GM18499 (cell line): ENCODE measurements at regions not wholly inside any gene's neighbourhood (a gene's known extent, or its start where the extent isn't known, plus 50 kb on each side); places are given as distances from the start of the nearest gene placed in this dataset.

ENCODE experiments used
- ATAC-seq: cut with Tn5 transposase; IDR thresholded peaks from one replicate; pipeline ENCODE4 v1.9.1; 2021; ENCODE audit warnings: moderate number of reproducible peaks; ENCODE audit not compliant: insufficient read depth, unreplicated experiment

- ATAC-seq: no peak
Measured at GRCh38 chr11:127711748-127712147, 711.2 kb upstream of the KIRREL3 start.

DNA sequence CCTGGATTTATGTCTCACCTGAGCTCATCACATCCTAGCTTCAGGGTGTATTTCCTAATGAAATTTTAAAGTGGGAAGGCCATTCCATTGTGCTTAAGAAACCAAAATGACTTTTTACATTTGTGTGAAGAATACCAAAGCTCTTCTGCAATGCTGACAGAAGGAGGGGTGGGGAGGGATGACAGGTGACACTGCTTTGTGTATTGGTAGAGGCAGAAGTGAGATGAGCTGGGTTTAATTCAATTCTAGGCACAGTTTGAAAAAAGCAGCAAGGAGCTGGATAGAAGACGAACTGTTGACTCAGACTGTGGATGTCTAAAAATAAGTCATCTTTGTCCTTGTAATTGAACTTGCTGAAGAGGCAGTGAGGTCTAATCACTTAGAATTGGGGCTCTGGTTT is 710.3 kb upstream of the KIRREL3 start:
- ATAC-seq: no peak

GRCh38 chr11:127709960-127710359 is 709.4 kb upstream of the KIRREL3 start:
- ATAC-seq: no peak

DNA sequence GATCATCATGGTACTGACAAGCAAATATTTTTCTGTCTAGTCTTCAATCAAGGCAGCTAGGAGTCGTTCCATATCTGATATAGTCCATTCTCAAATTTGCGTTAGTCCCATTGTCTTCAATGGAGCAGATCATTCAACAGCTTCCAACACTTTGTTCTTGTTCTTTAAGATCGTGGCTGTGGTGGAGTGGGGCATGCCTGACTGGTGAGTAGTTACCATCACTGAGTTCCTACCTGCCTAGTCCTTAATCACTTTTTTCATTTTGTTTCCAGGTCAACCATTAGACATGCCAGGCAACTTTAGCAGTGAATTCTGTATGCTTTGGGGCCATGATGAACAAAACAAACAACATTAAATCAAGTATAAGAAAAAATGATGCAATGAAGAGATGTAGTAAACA is 693.1 kb upstream of the KIRREL3 start:
- ATAC-seq: no peak

DNA sequence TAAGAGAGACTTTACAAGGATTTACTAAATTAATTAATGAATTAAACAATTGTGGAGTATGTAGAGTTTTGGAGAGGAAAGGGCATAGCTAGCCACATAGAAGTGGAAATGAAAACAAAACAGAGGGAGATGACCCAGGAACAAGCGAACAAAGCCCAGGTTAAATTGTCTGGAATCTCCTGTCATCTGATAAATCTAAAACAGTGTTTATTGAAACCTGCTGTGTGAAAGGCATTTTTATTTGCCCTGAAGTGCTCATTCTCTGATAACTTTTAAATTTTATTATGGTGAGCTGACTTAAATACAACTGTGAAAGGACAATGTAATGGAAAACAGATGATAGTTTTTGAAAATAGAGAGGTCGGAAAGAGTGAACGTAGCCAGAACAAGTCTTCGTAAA is 682.8 kb upstream of the KIRREL3 start:
- ATAC-seq: no peak

GRCh38 chr11:127679816-127680545 is 679.4 kb upstream of the KIRREL3 start:
- no peak for ATAC-seq

GRCh38 chr11:127678631-127679030 is 678.1 kb upstream of the KIRREL3 start:
- no peak for ATAC-seq

- no peak for ATAC-seq
Measured at GRCh38 chr11:127677660-127678425, 677.3 kb upstream of the KIRREL3 start.

DNA sequence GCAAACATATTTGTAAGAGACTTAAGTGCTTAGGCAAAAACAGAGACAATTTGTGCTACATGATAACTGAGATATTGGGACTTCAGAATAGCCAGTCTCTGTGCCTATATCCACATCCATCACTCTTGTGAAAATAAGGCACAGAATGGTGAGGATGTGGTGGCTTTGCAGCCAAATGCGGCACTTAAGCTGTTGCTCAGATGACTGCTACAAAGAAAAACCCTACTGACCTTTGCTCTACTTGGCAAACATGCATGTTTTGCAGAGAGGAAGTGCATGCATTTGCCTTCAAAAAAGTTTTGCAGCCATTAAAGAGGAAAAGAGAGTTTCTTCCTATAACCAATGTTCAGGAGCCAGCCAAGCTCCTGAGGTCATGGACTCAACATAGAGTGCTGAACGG is 675.0 kb upstream of the KIRREL3 start:
- no peak for ATAC-seq

DNA sequence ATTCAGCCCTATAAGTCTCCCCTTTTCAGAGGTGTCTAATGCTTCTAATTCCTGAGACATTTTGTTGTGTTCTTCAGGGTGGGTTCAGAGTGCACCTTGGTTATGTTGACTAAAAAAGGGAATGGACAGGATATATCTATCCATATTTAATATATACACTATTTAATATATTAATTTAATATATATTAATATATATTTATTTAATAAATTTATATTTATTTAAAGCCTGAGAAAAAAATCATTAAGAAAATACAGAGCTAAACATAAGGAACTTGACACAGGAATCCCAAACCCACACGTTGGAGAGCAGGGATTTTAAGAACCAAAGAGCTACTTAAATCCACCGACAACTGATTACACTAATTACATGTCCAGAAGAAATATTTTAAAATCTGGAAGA is 674.2 kb upstream of the KIRREL3 start:
- ATAC-seq: no peak

GRCh38 chr11:127670374-127671119 is 670.0 kb upstream of the KIRREL3 start:
- no peak for ATAC-seq

DNA sequence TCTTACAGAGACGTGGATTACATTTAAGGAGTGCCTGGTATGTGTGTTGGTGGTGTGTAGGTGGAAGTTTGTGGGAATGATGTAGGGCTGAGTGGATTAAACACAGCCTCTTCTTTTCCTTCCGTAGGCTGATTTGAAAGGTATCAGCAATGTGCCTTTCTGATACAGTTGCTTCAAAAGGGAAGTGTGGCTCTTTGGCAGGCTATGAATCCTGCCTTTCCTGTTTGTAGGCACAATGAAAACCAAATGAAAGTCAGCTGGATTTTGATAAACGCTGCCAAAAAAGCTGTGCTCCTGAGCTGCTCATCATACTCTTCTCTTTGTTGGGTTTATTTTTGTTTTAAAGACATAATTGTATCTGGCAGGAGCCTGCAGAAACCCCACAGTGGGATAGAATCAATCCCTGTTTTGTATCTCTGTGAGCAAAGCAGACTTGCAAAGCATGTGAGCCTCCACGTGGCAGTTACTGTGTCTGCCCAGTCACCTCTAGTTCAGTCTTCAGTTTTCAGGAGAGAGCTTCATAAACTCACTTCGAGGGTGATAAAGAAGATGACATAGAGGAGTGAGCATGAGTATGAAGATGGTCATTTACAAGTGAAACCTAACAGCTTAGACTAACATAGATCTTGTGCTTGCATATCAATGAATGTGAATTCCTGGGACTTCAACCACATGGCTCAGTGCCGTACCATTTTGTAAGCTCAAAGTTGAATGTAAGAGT is 655.7 kb upstream of the KIRREL3 start:
- no peak for ATAC-seq

DNA sequence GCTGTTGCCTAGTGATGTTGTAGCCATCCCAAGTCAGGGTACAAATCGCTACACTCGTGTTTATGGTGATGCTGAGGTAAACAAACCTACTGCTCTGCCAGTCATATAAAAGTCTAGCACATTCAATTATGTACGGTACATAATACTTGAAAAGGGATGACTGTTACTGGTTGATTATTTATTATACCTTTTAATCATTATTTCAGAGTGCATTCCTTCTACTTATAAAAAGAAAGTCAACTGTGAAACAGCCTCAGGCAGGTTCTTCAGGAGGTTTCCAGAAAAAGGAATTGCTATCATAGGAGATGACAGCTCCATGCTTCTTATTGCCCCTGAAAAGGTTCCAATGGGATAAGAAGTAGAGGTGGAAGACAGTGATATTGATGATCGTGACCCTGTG is 652.5 kb upstream of the KIRREL3 start:
- no peak for ATAC-seq

- no peak for ATAC-seq
Measured at GRCh38 chr11:127651888-127652221, 651.3 kb upstream of the KIRREL3 start.

GRCh38 chr11:127651175-127651887 is 650.8 kb upstream of the KIRREL3 start:
- ATAC-seq: no peak

DNA sequence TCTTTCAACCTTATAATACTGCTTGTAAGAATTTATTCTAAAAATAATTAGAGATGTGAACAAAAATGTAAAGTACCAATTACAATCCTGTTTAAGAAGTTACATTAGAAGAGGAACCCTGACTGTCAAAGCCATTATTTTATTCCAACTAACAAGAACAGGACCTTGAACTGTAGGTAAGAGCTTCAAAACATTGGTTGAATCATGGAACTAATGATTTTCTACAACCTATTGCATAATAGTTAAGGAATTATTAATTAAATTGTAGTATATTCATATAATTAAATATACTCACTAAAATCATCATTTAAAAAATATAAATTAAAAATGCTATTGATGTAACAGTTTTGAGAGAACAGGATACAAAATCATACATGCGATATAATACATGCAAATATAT is 649.4 kb upstream of the KIRREL3 start:
- ATAC-seq: no peak

- ATAC-seq: no peak
Measured at GRCh38 chr11:127649071-127649470, 648.5 kb upstream of the KIRREL3 start.

DNA sequence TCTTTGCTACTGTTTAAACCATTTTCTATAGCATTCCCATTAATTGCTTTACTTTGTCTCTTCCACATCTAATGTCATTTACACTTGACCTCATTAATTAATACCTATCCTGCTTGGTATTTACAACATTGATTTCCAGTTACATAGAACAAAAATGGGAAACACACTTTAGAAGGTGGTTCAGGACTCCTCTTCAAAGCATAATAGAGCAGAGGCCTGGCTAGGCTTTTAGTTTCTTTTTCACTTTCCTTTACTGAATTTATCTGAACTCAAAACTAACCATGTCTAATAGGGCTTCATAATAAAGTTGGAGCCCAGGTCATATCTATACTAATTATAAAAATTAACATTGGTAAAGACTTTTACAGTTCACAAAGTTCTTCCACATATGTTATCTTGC is 648.0 kb upstream of the KIRREL3 start:
- no peak for ATAC-seq

DNA sequence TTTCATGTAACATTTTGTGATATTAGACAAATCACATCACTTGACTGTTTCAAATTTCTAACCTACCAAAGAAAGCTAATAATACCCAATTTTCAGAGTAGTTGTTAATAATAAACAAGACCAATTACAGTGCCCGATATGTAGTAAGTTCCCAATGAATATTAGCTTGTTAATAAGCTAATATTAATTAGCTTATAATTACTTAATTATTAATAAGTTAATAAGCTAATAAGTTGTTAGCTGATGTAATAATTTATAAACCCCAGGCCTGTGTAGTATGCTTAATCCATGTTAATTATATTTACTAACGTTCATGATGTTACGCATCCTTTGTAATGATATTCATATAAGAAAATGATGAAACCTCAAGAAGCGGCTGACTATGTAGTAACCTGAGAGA is 643.8 kb upstream of the KIRREL3 start:
- no peak for ATAC-seq
